ENCODE measurements at regions not wholly inside any gene's neighbourhood (a gene's known extent, or its start where the extent isn't known, plus 50 kb on each side); places are given as distances from the start of the nearest gene placed in this dataset.

- H3K4me3 ChIP-seq (ENCODE audit: low read depth, low read length) = no peak overlapping the region
- no peak for TF ChIP-seq CTCF (conservative IDR thresholded peaks at IDR 0.05; ENCODE audit: low read depth, low read length)
- DNase-seq (ENCODE audit: low read depth) = no peak
These were observed 137.4 kb upstream of the NTF3 start for GRCh38 chr12:5294274-5295070.

GRCh38 chr12:5295151-5295550, 136.8 kb upstream of the NTF3 start:
- H3K4me3 ChIP-seq (ENCODE audit: low read depth, low read length) = no peak overlapping the region
- no peak for DNase-seq (ENCODE audit: low read depth)
- no peak for TF ChIP-seq CTCF (conservative IDR thresholded peaks at IDR 0.05; ENCODE audit: low read depth, low read length)

- no peak overlapping the region for H3K4me3 ChIP-seq (ENCODE audit: low read depth, low read length)
- DNase-seq (ENCODE audit: low read depth) = no peak
- no peak for TF ChIP-seq CTCF (conservative IDR thresholded peaks at IDR 0.05; ENCODE audit: low read depth, low read length)
These were observed 135.9 kb upstream of the NTF3 start for GRCh38 chr12:5295996-5296395.

GRCh38 chr12:5301539-5301938, 130.4 kb upstream of the NTF3 start:
- H3K4me3 ChIP-seq (ENCODE audit: low read depth, low read length) = no peak overlapping the region
- no peak for DNase-seq (ENCODE audit: low read depth)
- no peak for TF ChIP-seq CTCF (conservative IDR thresholded peaks at IDR 0.05; ENCODE audit: low read depth, low read length)

- H3K4me3 ChIP-seq (ENCODE audit: low read depth, low read length) = no peak overlapping the region
- DNase-seq (ENCODE audit: low read depth) = no peak
- no peak for TF ChIP-seq CTCF (conservative IDR thresholded peaks at IDR 0.05; ENCODE audit: low read depth, low read length)
These were observed 126.5 kb upstream of the NTF3 start for GRCh38 chr12:5305425-5305824.

- no peak for DNase-seq (ENCODE audit: low read depth)
- TF ChIP-seq CTCF (conservative IDR thresholded peaks at IDR 0.05; ENCODE audit: low read depth, low read length) = no peak
These were observed 125.9 kb upstream of the NTF3 start for GRCh38 chr12:5305886-5306545.

GRCh38 chr12:5307065-5307464, 124.8 kb upstream of the NTF3 start:
- H3K4me3 ChIP-seq (ENCODE audit: low read depth, low read length) = no peak overlapping the region
- no peak for TF ChIP-seq CTCF (conservative IDR thresholded peaks at IDR 0.05; ENCODE audit: low read depth, low read length)
- DNase-seq (ENCODE audit: low read depth) = no peak

More at GRCh38 chr12:5305886-5306545, 125.9 kb upstream of the NTF3 start:
- H3K4me3 ChIP-seq (ENCODE audit: low read depth, low read length) = no peak overlapping the region
